Activated gamma-delta T cell treated with anti-CD3 and anti-CD28 coated beads, Interleukin-2, amount 50 U/mL, for 16 hours (primary cell): ENCODE measurements at regions not wholly inside any gene's neighbourhood (a gene's known extent, or its start where the extent isn't known, plus 50 kb on each side); places are given as distances from the start of the nearest gene placed in this dataset.

Experiments
- DNase-seq: peaks from one replicate; pipeline ENCODE4 v3.0.0-alpha.2; 2020; ENCODE audit warnings: low read depth

DNA sequence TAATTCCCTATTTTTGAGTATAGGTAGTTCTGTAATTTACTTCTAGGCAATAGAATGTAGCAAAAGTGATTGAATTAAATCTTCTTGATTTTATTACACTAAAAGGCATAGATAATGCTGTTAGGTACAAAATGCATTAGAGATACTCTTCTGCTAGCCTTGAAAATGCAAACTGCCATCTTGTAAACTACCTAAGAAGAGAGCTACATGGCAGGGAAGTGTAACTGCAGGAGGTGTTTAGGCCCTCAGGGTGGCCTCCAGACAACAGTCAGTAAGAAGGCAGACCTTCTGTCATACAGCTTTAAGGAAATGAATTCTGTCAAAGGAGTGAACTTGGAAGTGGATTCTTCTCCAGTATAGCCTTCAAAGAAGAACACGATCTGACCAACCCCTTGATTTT is 1396.8 kb upstream of the SLC39A10 start:
- no peak for DNase-seq

DNA sequence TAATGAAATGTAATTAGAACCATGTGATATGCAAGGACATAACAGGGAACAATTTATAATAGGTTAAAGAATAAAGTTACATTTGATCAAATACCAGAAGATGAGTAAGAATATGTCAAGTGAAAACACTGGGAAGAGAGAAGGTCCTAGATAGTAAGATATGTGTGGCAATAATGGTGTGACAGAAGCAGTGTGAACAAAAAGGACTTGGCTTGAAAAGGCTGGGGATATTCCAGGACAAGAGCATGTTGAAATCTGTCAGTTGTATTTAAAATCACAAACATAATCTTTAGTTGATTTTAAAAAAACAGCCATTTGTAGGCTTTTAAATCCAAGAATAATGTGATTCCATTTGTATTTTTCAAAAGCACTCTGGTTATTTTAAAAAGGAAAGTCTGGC is 1399.9 kb upstream of the SLC39A10 start:
- no peak for DNase-seq

DNA sequence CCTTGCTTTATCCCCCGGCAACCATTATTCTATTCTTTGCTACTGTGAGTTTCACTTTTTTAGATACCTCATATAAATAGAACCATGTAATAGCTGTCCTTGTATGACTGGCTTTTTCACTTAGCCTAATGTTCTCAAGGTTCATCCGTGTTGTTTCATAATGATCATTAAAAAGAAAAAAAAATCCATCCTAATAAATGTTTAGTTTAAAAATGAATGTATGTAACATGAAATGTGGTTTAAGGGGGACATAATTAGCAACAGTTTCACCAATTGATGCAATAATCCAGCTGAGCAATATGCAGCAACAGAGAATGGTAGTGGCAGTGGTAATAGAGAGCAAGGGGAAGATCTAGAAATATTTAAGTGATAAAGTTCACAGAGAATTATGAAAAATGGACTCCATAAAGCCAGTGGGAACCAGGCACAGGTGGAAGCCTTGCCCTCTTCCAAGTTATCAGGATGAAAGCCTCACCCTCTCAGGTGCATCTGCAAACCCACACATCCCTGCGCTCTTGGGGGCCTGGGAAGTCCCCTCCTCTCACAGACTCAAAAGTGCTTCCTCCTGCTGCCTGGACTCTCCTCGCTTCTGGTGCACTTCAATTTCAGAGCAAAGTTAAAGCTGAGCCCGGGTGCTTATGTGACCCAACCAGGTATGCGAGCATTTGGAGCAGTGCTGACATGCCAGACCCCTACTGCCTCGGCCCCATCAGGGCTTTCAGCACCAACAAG is 1403.3 kb upstream of the SLC39A10 start:
- DNase-seq = no peak

DNA sequence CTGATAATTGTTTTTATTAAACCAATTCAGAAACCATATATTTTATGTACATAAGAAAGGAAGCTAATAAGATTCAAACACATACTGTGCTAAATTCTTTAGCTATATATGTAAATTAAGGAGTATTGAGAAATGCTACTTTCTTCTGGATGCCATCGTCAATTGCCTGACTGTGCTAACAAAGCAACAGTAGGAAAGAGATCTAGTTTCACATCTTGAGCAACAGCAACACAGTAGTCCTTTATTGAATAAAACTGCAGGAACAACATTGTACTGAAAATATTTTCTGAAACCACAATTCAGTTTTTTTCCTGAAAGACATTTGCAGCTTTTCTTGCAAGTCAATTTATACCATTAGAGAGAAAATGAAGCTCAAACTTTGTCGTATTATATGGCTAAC is 1404.9 kb upstream of the SLC39A10 start:
- DNase-seq = no peak

DNA sequence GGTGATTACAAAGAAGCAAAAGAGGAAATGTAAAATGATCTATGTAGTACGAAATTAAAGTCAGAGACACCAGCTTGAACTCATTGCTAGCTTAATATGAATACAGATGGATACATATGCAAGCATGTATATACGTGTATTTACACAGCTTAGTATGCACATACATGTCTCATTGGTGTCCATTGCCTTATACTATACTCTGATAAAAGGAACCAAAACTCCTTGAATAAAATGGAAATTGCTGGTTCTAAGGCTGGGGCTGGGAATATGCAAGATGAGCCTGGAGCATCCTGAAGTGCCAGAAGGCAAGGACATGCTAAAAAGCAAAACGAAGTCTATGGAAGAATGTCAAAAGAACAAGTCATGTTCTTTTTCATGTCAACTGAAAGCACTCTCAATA is 1424.4 kb upstream of the SLC39A10 start:
- no peak for DNase-seq

DNA sequence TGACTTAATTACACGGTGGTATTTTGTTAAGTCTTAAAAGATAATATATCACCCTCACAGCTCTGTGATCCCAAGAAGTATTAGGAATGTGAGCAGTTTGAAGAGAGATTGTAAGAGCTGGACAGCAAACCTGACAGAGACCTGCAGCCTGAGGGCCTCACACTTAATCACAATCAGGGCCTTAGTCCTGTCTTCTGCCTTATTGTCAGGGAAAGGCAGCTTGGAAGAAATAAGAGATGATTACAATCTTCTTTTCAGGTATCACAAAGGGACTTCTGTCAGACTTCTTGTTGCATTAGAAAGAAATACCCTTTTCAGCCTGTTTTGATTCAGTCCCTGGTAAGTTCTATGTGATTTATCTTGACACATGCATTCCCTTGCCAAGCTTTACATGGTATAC is 1433.8 kb upstream of the SLC39A10 start:
- DNase-seq = no peak

DNA sequence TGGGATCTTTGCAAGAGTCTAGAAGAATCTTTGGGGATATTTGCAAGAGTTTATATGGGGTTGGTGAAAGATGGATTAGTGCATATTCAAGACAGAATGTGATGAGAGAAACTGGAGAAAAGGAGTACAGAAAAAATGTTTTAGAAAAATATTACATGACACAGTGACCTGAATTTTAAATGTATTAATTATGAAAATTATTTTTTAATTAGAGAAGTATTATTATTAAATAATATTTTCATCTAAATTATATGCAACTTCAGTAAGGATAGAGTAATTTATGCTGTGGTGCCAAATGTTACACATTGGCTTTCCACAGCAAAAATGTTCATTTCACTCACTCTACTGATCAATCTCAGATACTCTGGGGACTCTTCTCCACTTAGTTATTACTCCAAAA is 1442.8 kb upstream of the SLC39A10 start:
- no peak for DNase-seq

DNA sequence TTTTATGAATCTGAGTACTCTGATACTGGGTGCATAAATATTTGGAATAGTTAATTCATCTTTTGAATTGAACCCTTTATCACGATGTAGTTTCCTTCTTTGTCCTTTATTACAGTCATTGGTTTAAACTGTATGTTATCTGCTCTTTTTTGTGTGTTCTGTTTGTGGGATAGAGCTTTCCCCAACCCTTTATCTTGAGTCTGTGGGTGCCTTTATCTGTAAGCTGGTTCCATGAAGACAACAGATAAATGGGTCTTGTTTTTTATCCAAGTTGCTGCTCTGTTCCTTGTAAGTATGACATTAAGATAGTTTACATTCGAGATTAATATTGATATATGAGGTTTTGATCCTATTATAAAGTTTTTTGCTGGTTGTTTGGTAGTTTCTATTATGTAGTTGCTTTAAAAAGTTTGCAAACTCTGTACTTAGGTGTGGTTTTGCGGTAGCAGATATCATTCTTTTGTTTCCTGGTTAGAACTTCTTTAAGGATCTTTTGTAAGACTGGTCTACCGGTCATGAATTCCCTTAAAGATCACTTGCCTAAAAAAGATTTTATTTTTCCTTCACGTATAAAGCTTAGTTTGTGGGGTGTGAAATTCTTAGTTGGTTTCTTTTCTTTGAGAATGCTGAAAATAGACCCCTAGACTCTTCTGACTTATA is 1451.3 kb upstream of the SLC39A10 start:
- no peak for DNase-seq

DNA sequence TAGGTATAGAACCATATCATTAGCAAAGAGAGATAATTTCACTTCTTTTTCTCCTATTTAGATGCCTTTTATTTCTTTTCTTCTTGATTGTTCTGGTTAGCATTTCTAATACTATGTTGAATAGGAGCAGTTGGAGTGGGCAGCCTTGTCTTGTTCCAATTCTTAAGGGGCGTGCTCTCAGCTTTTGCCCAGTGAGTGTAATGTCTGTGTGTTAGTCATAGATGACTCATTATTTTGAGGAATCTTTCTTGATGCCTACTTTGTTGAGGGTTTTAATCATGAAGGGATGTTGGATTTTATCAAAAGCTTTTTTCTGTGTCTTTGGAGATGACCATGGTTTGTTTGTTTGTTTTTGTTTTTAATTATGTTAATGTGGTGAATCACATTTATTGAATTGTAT is 1453.1 kb upstream of the SLC39A10 start:
- no peak for DNase-seq

DNA sequence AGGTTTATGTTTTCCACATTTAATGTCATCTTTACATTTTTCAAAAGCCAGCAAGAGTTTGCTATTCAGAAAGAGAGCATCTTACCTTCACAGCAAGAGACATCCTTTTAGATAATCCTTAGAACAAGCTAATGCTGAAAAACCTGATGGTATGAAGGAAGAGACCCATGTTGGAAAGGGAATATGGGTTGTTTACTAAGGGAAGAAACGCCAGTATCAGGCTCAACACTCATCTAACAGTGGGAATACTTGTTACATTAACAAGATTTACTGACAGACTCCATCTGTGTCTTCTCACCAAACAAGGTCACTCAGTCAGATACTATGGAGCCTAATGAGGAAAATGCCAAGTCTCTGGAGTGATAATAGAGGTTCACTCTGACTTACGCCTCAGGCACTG is 1474.1 kb upstream of the SLC39A10 start:
- no peak for DNase-seq

DNA sequence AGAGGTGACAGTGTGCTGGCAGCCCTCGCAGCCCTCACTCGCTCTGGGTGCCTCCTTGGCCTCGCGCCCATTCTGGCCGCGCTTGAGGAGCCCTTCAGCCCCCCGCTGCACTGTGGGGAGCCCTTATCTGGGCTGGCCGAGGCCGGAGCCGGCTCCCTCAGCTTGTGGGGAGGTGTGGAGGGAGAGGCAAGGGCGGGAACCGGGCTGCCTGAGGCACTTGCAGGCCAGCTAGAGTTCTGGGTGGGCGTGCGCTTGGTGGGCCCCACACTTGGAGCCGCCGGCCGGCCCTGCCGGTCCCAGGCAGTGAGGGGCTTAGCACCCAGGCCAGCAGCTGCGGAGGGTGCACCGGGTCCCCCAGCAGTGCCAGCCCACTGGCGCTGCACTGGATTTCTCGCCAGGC is 1480.9 kb upstream of the SLC39A10 start:
- no peak for DNase-seq

DNA sequence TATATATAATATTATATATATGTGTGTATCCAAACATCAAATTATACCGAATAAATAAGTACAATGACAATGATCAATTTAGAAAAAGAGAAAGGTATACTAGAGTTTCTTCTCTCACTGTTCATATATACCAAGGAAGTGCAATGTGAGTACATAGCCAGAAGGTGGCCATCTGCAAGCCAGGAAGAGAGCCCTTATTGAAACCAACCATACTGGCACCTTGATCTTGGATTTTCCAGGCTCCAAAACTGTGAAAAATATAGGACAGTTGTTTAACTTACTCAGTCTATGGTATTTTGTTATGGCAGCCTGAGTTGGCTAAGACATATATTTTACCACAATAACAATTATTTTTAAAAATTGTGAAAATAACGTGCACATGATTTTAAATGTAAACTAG is 1490.2 kb upstream of the SLC39A10 start:
- DNase-seq = no peak

DNA sequence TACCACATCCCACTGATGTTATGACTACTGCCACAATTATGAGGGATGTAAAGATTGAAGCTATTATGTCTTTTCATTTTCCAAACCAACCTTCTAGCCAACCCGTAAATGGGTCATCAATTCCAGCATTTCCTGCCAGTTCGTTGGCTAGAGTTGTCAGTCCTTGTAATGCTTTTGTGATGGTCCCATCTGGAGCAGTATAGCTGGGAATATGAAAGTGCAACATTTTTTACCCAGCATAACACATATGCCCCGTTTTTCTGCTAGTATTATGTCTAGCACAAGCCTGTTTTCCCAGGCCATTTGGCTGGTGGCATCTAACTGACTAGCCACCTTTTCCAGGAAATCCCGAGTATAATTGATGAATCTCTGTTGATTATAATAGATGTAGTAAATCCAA is 1501.6 kb upstream of the SLC39A10 start:
- no peak for DNase-seq

DNA sequence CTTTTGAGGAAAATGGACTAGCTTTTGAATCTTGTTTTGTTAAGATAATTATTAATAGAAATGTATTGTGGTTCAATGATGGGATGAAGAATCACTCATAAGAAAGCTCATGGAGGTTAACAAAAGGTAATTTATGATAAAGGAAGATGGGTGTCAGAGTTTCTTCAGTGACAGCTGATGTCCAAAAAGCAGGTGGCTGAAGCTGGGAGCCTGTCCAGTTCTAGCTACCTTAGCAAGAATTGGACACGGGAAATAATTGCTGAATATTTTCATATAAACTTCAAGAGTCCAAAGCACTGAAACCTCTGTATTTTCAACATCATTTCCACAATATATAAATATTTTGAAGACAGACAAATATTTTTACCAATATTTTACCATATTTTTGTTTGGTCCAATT is 1505.8 kb upstream of the SLC39A10 start:
- no peak for DNase-seq

DNA sequence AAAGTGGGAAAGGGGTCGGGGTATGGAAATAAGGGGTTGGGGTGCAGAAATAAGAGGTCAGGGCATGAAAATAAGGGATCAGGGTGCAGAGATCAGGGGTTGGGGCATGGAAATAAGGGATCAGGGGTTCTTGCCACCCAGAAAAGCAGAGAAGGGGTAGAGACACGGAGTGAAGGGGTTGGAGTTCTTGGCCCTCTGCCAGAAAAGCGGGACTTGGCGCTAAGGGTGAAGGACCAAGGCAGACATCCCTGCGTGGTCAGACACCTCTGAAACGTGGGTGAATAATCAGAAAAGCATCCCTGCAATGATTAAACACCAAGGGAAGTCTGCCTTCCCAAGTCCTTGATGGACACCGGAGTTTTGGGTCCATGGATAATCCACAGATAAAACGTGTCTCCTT is 1521.6 kb upstream of the SLC39A10 start:
- no peak for DNase-seq

DNA sequence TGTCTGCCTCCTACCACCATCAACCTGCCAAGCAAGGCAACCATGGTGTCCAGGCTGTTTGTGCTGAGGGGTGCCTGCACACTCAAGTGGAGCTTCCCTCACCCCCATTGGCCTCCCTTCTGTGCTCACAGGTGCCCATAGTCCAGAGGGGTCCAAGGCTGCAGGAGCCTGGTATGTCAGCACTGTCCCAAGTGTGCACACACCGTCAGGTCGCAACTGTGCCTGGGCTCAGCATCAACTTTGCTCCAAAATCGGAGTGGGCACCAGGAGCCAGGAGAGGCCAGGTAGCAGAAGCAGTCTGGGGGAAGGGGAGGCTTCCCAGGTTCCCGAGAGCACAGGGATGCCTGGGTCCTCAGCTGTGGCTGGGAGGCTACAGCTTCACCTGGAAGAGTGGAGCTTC is 1528.2 kb upstream of the SLC39A10 start:
- no peak for DNase-seq

DNA sequence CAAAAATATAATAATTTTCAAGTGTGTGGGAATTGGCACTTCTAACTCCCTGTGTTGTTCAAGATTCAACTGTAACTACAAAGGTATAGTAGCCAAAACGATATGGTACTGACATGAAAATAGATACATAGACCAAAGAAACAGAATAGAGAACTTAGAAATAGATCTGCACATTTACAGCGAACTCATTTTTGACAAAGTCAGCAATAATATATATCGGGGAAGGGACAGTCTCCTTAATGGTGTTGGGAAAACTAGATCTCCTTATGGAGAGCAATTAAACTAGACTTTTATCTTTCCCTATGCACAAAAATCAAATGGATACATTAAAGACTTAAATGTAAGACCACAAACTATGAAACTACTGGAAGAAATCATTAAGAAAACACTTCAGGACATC is 1530.6 kb upstream of the SLC39A10 start:
- DNase-seq = no peak

DNA sequence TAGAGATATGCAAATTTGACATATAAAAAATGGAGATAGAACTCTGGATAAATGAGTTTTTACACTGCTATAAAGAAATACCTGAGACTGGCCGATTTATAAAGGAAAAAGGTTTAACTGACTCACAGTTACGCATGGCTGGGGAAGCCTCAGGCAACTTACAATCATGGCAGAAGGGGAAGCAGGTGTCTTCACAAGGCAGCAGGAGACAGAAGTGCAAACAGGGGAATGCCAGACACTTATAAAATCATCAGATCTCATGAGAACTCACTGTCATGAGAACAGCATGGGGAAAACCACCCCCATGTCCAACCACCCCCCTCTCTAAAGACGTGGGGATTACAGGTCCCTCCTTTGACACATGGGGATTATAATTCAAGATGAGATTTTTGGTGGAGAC is 1540.2 kb upstream of the SLC39A10 start:
- DNase-seq = no peak

DNA sequence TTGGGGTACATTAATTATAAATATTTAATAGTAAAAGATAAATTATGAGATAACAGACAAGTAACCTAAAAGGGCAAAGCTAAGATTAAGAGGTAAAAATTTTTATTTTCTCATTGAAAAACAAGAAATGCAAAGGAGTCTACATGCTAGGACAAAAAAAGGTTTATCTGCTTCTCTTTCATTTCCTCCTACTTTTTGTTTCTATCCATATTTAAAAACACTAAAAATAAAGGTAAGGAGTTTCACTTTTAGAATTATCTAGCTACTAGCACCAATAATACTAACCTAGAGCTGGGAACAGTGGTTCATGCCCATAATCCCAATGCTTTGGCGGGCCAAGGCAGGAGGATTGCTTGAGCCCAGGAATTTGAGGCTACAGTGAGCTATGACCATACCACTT is 1551.7 kb upstream of the SLC39A10 start:
- DNase-seq = no peak

DNA sequence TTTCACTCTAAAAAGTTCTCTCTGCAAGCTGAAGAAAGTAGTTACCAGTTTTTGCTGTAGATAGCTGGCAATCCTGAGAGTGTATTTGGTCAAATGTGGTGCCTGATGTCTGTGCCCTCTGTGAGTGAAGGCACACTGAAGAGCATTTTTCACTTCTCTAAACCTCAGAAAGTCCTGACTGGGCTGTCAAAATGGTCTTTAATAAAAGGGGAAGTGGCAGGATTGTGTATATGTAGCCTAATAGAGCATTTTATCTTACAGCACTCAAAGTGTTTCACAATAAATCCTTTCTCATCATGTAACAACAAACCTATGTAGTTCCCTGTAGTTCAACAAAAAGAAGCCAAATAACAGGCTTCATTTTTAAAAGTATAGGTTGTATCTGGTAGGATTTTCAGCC is 1552.3 kb upstream of the SLC39A10 start:
- DNase-seq = no peak

DNA sequence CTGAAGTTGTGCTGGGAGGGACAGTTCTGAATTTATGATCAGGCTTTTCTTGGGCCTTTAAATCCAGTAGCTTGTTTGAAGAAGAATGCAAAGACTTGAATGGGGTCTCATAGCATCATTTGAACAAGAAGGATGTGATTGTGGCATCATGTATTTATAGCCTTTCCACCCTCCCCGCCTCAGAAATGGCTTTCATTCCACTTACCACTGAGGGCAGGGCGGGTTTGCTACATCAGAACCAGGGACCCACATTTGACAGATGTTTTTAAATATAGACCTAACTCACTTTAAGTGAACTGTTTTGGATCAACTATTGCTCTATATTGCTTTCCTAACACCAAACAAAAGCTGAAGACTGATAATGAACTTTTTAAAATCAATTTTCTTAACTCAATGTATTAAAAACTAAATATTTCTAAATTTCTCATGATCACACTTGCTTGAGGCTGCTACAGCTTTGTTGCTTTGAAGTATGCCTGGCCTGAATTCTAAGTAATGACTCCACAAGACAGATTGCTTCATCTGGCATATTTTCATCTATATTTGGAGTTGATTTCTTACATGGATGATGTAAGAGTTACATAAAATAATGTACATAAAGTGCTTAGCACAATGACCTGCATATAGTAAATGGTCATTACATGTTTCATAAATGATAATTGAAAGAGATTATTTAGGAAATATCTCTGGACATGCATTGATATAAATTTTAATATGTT is 1552.9 kb upstream of the SLC39A10 start:
- DNase-seq = no peak

DNA sequence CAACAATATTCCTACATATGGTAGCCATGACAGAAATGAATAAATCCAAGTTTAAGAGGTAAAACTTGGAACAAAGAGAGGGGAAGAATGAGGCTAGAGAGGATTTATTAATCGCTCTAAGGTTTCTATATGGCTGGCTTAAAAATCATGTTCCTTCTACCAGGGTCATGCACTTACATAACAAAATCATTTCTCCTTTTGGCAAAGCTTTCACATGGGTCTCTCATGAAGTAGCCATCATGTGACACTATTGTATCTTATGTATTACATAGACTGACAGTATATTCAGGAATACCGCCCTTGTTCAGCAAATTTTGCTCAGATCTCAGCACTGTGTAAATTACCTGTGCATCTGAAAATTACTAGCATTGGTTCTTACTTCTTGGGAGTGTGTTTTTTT is 1554.5 kb upstream of the SLC39A10 start:
- no peak for DNase-seq

DNA sequence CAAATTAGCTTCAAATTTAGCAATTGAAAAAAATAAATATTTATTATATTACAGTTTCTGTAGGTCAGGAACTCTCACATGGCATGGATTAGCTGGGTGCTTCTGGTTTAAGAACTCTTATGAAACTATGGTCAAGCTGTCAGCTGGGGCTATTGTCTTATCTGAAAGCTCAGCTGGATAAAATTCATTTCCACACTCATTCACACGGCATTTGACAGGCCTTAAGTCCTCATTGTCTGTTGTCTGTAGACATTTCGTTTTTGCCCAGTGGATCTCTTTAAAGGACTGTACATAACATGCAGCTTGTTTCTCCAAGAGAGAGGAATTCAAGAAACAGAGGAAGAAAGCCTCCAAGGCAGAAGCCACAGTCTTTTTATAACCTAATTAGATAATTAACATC is 1556.8 kb upstream of the SLC39A10 start:
- no peak for DNase-seq

DNA sequence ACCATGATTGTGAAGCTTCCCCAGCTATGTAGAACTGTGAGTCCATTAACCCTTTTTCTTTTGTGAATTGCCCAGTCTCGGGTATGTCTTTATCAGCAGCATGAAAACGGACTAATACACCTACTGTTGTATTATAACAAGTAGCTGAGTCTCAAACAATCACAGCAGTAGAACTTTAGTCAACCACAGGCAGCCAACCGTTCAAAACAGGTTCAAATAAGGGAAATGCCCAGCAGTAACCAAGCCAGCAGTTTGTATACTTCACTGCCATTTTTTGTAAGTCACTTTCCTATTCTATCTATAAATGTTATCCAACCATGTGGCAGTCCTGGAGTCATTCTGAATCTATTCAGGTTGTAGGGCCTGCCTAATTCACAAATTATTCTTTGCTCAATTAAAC is 1560.6 kb upstream of the SLC39A10 start:
- no peak for DNase-seq
